ENCODE measurements at regions not wholly inside any gene's neighbourhood (a gene's known extent, or its start where the extent isn't known, plus 50 kb on each side); places are given as distances from the start of the nearest gene placed in this dataset.

- no peak for DNase-seq (ENCODE audit: low spot score)
Measured at GRCh38 chr5:27503813-27504212, 465.4 kb upstream of the CDH9 start.

DNA sequence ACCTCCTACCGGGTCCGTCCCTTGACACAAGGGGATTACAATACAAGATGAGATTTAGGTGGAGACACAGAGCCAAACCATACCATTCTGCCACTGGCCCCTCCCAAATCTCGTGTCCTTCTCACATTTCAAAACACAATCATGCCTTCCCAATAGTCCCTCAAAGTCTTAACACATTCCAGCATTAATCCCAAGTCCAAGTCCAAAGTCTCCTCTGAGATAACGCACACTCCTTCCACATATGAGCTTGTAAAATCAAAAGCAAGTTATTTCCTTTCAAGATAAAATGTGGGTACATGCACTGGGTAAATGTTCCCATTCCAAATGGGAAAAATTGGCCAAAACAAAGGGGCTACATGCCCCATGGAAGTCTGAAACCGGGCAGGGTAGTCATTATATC, 463.9 kb upstream of the CDH9 start:
- no peak for DNase-seq (ENCODE audit: low spot score)

- DNase-seq (ENCODE audit: low spot score): no peak
Measured at GRCh38 chr5:27497491-27497890, 459.1 kb upstream of the CDH9 start.

GRCh38 chr5:27494887-27495286, 456.5 kb upstream of the CDH9 start:
- peak; percentile 73 for DNase-seq (ENCODE audit: low spot score)

DNA sequence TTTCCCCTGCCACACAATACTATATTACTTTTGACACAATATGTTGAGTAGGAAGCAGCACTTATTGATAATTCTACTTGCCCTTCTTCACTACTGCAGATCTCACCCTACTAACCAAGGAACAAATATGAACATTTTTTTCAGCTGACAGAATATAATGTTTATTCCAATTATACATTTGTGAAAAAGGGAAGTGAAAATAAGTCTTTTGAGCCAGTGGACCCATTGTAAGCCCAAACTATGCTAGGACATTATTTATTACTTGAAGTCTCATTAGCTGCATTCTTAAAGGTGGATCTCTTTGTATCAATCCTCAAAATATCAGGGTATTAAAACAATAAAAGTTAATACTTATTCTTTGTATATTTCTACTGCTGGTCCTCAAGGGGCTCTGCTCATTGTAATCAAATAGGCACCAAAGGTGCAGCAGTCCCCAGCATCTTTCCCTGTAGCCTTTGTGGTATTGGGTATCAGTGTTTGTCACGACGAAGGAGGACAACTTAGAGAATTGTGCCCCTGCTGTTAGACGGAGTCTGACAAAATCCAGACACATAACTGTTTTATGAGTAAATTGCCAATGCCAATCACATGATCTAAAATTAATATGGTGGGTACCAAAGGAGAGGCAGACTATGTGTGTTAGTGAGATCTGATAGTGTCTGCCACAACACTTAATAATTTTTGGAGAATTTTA, 453.5 kb upstream of the CDH9 start:
- DNase-seq (ENCODE audit: low spot score): no peak

DNA sequence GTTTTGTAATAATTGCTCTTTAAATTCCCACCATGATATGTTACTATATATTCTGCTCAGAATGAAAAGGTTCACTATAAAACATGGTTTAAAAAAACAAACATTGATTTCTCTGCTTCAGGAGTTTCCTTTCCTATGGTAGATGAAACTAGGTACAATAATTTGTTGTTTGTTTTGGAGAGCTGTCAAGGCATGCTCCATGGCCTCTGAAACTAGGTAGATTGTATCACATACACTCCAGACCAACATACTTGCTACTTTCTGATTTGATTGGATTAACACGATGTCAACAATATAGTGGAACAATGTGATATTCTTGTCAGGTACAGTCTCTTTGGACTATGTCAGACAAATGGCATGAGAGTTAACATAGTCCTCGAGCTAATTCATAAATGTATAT, 452.7 kb upstream of the CDH9 start:
- no peak for DNase-seq (ENCODE audit: low spot score)

- no peak for DNase-seq (ENCODE audit: low spot score)
Measured at GRCh38 chr5:27489701-27490100, 451.3 kb upstream of the CDH9 start.

DNA sequence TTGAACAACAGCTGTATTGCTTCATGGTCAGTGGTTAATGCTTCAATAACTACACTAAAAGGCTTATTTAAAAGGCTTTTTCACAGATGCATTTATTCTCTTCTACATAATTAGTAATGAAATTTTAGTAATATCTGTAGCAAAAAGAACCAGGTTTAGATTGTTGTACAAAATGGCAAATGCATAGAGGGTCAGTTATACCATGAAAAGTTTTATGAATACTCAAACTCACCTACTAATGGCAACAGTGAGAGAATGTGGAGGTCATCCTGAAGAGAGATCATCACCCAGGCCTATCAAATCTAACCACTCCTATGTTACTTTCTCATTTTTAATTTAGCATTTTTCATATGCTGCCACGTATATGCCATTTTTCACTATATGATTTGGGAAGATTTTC, 444.3 kb upstream of the CDH9 start:
- no peak for DNase-seq (ENCODE audit: low spot score)

DNA sequence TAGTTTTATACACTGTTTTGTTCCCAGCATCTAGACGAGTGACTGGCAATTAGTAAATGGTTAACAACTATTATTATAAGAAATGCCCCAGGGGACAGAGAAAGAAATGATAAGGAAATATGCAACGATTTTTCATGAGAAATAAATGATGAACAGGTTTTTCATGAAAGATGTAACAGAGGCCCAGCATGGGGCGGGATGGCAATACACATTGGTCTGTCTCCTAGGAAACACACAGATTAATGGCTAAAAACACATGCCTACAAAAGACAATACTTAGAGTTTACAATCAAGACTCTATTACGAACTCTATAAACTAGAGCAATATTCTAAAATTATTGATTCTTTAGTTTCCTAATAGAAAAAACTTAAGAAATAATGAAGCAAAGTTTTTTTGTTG, 441.5 kb upstream of the CDH9 start:
- no peak for DNase-seq (ENCODE audit: low spot score)

DNA sequence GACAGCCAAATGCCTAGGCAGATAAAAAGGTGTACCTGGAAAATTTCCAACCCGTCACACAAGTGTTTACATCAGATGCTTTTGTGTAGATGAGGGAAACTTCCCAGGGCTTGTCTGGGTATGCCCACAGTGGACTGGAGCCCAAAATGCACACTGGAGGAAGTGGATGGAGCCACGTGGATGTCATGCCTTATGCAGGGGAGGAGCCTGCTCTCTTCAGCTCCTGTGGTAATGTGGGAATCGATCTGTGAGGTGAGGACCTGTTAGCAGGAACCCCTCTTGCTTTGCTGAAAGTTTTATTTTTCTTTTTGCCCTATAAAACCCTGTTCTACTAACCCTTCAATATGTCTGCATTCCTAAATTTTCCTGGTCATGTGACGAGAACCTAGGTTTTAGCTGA, 439.2 kb upstream of the CDH9 start:
- no peak for DNase-seq (ENCODE audit: low spot score)

GRCh38 chr5:27476356-27476988, 438.1 kb upstream of the CDH9 start:
- no peak for DNase-seq (ENCODE audit: low spot score)

GRCh38 chr5:27475063-27475462, 436.7 kb upstream of the CDH9 start:
- no peak for DNase-seq (ENCODE audit: low spot score)

DNA sequence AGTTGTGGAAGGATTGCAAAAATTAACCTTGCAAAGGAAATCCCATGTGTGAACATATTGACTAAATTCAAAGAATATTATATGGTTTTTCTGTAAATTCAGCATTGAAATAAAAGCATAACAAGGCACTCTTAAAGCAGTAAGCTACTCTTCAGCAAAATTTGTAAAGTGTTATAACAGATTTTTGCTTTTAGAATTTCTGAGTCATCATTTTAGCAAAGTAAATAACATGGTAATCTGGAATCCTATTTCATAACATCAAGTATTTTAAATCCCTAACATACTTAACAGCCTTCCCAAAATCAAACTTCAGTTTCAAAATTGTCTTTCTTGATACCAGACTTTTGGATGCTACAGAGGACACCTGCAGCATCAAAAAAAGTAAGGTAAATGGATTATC, 436.0 kb upstream of the CDH9 start:
- DNase-seq (ENCODE audit: low spot score): no peak

GRCh38 chr5:27474047-27474309, 435.6 kb upstream of the CDH9 start:
- DNase-seq (ENCODE audit: low spot score): no peak

- no peak for DNase-seq (ENCODE audit: low spot score)
Measured at GRCh38 chr5:27473307-27474046, 435.1 kb upstream of the CDH9 start.

GRCh38 chr5:27472871-27473270, 434.5 kb upstream of the CDH9 start:
- DNase-seq (ENCODE audit: low spot score): no peak

GRCh38 chr5:27472000-27472763, 433.8 kb upstream of the CDH9 start:
- DNase-seq (ENCODE audit: low spot score): peak; percentile 52

- DNase-seq (ENCODE audit: low spot score): no peak
Measured at GRCh38 chr5:27466959-27467358, 428.6 kb upstream of the CDH9 start.

DNA sequence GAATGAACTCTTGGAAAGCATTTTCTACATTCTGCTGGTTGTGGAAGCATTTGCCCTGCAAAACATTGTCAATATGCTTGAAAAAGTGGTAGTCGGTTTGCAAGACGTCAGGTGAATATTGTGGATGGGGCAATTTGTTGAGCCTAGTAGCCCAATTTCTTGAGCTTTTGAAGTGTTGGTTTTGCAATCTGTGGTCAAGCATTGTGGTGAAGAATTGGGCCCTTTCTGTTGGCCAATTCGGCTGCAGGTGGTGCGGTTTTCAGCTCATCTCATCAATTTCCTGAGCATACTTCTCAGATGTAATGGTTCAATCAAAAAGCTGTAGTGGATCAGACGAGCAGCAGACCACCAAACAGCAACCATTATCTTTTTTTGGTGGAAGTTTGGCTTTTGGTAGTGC, 426.8 kb upstream of the CDH9 start:
- no peak for DNase-seq (ENCODE audit: low spot score)

DNA sequence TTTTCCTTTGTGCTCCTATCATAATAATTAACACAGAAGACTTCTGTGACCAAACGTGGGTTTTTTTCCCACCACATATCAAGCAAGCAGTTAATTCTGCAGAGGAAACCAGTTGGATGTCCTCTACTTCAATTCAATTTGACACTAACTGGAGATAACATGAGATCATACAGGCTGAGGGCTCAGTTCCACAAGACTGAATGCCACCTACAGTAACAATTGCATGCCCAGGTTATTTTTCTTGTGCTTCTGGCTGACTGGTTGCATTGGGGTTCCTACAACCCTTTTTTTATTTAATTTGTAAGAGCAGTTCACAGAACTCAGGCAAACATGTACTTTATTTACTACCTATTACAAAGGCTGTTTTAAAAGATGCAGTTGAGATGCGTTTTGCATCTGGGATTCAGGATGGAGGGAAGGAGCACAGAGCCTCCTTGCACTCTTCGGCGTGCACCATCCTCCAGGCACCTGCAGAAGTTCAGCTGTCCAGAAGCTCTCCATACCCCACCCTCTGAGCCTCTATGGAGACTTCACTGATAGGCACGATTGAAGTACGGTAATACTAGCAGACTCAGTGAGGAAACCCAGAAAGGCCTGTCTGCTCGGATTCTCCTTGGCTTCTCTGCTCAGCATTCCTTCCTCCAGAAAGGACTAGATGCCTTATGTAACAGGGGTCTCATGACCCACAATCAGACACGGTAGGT, 425.2 kb upstream of the CDH9 start:
- no peak for DNase-seq (ENCODE audit: low spot score)

- no peak for DNase-seq (ENCODE audit: low spot score)
Measured at GRCh38 chr5:27462936-27463335, 424.6 kb upstream of the CDH9 start.

- no peak for DNase-seq (ENCODE audit: low spot score)
Measured at GRCh38 chr5:27458287-27458686, 419.9 kb upstream of the CDH9 start.

Measured in A172 (cell line).